OCI-M1 (cell line): ENCODE measurements at regions not wholly inside any gene's neighbourhood (a gene's known extent, or its start where the extent isn't known, plus 50 kb on each side); places are given as distances from the start of the nearest gene placed in this dataset.

ENCODE experiments used
- DNase-seq: peaks from one replicate; lab custom pipeline; 2025; lab: John Stamatoyannopoulos, UW

DNA sequence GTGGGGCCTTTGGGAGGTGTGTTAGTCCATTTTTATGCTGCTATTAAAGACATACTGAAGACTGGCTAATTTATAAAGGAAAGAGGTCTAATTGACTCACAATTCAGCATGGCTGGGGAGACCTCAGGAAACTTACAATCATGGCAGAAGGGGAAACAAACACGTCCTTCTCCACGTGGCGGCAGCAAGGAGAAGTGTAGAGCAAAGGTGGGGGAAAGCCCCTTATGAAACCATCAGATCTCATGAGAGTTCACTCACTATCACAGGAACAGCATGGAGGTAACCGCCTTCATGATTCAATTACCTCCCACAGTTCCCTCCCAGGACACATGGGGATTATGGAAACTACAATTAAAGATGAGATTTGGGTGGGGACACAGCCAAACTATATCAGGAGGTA is 187.1 kb upstream of the OSR1 start:
- DNase-seq, result no peak

DNA sequence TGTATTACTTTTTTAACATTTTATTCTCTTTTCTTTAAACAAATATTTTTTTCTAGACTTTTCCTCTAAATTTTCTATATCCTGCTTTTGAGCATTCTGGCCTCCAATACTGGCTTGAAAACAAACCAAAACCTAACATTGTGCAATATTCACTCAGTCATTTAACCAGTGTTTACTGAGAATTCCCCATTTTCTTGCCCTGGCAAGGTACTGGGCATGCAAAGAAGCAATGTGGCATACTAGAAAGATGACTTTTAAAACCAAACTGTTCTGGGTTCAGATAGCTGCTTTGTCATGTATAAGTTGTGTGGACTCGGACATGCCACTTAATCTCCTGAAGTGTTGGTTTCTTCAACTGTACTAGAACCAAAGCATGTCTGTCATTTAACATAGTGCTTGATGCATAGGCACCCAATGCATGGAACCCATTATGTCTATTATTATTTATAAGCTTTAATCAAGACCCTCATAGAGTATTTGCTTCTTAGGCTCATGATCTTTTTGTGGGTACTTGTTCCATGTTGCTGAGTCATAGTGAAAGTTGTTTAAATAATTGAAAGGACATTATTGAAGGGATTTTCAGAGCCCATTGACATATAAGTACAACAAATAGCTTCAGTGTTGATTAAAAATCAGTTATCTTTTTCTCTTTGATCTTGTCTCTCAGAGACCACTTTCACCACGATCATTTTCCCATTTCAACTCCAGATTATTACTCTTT is 185.4 kb upstream of the OSR1 start:
- no peak for DNase-seq

DNA sequence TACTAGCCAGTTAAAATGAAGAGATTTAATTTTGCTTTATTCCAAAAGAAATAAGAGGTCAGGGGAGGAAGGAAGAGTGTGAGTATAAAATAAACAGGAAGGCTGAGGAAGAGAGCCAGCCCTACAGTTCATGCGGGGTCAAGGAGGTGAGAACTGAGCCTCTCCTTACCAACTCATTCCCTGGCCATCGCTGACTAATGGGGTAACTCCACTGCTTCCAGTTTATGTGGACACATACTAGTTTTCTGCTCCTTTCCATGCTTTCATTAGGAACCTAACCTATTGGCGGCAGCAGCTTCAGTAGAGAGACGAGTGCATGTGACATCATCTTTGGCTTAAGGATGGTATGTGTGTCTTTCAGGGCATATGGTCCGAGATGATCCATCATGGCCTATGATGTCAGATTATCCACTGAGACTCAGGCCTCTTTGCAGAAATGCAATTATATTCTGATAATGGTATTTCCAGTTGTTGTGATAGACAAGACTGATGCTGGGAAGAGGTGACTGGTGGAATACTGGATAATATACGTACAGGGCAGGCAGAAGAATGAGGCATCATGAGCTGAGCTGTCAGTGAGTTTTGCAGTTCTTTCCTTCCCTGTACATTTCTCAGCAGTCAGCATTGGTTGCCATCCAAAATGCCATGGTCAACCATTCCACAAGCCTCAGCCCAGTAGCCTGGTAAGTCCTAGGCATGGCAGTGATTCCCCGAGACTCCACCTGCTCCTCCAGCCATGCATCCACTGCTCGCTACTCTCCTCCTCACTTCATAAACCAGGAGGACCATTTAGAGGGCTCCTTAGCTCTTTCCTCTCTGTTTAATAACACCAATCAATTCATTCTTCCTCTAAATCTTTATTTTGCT is 184.6 kb upstream of the OSR1 start:
- no peak for DNase-seq

DNA sequence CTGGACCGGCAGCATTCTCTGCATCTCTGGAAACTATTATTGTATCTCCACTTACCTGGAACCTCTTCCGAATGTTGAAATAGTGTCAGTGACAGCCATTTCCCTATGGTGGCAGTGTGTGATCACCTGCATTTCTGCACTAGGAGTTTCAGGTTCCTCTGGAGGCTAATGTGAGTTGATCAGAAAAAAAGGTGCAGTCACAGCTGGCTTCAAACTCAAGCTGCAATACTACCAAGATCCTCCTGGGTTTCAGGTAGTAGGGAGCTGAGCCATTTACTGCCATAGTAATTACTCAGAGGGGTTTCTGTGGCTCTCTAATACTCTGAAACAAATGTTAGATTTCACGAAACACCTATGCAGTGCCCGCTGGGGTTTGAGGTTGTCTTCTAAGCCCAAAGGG is 183.5 kb upstream of the OSR1 start:
- DNase-seq, result no peak

DNA sequence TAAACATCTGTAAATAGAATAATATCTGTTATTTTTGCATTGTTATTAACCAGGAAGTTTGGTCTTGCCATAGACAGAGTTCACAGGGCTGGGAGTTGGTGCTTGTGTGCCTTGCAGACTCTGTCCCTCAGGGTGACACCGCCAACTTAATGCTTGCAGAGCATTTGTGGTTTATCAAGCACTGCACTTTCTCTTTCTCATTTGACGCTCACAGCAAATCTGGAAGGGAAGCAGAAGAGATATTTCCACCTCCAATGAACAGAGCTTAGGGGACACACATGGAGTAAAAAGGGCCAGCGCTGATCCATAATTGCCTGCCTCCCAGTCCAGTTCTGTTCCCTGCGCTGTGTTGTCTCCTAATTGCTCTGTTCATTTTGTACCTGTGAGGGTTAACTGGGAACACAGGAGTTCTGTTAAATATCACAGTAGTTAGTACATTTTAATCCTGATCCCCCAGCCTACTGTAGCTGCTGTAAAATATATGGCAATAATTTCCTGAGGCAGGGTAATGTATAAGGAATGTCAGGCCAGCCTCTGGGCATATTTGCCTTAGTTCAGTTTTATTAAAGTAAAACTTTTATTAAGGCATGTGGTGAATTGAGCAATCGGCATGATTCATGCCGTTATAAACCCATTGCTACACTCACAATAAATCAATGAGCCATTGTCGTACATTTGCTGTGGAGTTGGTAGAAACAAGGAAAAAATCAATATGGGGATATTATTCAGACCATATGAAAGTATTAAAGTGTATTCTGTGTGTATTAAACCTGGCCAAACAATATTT is 182.5 kb upstream of the OSR1 start:
- DNase-seq, result peak; percentile 6

DNA sequence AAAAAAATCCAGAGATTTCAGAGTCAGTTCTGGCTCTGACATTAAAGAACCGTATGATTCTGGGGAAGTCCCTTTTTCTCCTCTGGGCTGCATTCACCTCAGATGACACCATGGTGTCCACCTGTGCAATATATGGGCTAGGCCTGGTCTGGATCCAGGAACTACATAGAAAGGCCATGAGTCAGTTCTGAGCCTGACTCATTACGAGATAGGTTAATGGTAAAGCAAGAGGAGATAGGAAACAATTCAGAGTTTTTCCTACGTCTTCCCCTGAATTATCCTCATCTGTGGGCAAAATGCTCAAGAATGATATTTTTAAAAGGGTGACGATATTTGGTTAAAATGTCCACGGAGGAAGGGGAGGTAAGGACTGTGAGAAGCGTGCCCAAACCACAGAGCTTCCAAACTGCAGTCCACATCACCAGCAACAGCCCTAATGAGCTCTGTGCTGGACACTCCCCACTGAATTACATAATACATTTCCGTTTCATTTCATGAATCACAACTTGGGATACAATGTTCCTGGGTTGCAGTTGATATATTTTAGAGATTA is 180.1 kb upstream of the OSR1 start:
- no peak for DNase-seq

DNA sequence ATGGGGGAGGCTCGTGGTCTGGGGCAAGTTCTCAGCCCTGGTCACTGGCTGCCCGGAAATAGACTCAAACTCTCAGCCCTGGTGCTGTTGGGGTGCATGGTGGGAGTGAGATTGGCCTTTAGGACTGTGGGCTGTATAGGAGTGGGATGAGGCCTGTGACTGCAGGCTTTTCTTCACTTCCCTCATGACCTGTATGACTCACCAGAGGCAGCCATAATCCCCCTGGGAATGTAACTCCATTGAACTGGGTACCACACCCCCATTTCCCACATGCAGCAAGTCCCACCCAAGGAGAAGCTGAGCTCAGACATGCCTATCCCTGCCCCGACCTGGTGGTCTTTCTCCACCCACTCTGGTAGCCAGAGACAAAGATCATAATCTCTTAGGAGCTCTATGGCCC is 177.7 kb upstream of the OSR1 start:
- DNase-seq, result no peak

DNA sequence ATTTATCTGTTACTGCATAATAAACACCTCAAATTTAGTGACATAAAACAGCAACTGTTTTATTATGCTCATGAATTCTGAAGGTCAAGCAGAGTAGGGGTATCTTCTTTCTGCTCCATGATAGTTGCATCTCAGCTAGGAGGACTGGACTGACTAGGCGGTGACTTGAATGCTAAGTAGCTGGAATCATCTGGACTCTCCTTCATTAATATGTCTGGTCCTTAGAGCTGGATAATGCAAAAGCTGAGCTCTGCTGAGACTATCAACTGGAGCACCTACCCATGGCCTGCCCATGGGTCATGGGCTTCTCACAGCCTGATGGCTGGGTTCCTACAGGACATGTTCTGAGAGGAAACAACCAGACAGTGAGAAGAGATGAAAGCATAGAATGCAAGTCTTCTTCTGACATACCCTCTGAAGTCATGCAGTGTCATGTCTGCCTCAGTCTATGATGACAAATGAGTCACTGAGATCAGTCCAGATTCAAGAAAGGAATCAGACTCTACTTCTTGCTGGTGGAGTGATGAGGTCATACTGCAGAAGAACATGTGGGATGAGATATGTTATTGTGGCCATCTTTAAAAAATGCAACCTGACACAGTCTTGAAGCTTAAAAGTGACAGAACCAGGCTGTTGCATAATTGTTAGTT is 174.2 kb upstream of the OSR1 start:
- no peak for DNase-seq

DNA sequence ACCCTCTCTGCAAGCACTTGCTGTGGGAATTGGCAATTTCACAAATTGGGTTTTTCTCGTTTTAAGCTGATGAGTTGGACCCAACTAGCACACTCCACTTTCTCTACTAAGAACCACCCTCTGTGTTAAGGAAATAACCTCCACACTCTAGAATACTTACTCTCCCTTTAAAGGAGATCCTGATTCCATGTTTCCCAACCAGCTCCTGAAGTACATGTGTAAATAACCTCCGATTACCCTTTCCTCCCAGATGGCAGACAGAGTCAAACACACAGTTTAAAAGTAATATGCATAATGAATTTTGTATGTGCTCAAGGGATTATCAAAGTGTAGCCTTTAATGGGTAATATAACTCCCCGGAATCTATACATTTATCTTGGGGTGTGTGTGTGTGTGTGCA is 171.3 kb upstream of the OSR1 start:
- no peak for DNase-seq

DNA sequence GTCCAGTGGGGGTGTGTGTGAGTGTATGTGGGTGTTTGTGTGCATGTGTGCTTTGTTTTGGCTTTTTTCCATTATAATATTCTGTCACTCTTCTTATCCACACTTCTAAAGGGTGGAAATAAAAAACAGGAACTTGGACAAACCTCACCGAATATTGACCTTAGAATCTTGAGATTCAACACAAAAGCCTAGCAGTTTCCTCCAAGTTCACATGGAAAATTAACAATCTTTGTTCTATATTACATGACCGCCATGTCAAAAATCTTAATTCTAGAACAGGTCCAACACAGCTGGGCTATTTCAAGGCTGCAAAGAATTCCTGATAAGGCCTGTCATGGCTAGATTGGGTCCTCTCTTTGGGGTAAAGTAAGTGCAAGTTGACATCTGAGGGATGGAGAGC is 169.3 kb upstream of the OSR1 start:
- no peak for DNase-seq

DNA sequence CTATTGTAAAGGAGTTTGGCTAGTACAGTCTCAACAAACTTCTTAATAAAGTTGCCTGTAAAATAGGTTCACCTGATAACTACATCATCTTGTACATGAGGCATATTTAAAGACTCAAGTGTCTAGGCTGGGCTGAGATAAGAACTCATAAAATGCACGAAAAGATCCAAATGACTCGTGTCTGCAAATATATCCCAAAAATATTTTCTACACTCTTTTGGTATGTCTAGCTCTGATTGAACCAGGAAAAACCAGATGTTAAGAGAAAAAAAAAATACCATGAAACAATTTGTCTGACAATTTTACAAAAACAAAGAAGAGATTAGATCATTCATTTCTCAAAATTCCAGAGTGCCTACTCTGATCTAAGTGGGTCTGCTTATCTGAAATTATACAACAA is 166.9 kb upstream of the OSR1 start:
- no peak for DNase-seq

DNA sequence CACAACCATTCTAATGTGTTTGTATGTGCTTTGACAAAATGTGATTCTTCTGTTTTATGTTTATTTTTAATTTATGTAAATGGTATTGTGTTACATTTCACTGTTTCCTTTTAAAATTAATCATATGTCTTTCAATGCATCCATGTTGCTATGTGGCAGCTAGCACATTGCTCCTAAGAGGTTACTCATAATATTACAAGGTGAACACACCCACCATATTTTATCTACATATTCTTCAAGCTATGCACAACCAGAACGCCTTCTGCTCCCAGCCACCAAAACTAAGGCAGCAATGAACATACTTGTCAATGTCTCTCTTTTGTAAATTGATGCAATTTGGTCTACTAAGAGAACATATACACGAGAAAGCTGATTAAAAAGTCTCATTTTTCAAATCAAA is 160.6 kb upstream of the OSR1 start:
- no peak for DNase-seq

DNA sequence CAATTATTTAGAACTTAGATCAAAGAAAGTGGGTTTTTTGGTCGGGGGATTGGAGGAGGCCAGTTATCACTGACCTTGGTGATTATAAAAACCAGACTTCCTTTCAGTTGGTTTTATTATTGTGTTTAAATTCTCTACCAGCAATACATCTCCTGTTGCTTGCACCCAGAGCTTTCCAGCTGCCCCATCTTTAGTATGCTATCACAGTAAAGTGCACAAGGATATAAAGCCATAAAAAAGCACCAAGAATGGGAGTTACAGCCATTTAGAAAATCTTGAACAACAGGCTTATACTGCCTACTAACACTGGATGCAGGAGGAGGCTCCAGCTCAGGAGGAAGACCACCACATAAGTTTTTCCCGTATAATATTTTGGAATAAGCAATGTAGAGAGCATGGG is 148.7 kb upstream of the OSR1 start:
- DNase-seq, result no peak

DNA sequence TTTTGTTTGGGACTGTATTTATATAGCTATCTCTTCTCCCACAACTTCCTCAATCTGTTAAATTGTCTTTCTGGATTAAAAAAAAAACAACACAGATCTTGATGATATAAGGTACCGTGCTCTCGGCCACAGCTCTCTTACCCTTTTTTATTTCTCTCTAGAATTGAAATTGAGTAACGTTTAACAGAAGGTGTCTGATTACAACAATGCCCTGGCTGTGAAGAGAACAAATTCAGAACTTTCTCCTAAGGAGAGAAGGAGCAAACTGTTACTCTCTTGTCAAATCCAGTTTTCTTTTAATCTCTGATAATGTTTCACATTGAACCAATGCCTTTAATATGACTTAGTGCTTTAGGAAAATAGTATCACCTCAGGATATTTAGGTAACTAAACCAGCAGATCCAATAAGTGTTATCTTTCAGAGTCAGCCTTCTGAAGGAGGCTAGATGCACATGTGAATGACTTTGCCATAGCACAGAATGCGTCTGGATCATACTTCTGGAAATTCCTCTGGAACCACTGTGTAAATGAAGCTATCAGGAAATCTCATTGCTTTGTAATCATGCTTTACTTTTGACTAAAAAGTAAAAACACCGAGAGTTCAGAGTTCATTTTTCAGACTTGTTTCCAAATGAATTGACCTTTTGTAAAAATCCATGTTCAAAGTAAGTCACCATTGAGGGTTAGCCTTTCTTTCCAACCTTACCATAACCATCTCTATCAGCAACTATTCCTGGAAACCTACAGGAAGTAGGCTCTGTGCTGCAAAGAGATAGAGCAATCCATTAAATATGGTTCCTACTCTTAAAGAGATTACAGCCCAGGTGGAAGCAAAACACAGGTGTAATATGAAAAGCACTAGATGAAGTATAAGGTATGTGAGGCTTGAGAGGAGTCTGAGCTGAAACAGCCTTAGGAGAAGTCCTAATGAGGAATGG is 147.0 kb upstream of the OSR1 start:
- peak; percentile 13 for DNase-seq

DNA sequence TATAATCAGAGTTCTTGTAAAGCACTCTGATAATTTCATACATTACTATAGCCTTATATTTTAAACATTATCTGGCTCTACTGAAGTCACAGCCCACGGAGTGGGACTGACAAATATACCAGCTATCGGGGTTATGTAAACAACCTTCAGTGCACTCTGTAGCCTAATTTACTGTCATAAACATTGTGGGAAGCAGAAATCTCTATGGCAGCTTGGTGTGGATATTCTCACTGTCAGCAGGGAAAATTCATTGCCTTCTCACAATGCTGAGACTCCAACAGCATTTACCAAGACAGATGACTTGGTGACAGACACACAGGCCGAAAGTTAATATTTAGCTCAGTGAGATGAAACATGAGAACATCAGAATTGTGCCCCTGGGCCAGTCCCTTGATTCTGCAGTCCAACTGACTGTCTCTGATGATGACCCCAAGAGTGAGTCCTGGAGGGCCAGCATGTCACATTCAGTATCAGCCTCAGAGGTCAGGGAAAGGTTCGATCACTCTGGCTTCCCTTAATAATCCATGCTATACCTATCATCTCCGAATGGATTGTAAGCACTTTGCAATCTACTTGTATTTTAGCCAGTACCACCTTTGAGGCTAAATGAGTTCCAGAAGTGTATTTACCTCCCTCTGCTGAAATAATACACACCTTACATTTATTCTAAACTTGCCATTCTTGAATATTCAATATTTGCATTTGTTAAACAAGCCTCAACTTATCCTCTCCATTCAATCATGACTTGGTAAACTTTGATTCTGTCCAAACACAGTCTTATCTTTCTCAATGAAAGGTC is 146.2 kb upstream of the OSR1 start:
- no peak for DNase-seq

DNA sequence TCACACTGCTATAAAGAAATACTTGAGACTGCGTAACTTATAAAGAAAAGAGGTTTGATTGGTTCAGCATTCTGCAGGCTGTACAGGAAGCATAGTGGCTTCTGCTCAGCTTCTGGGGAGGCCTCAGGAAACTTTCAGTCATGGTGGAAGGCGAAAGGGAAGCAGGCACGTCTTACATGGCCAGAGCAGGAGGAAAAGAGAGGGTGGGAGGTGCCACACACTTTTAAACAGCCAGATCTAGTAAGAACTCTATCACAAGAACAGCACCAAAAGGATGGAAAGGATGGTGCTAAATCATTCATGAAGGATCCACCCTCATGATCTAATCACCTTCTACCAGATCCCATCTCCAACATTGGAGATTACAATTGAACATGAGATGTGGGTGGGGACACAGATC is 145.5 kb upstream of the OSR1 start:
- DNase-seq, result no peak

DNA sequence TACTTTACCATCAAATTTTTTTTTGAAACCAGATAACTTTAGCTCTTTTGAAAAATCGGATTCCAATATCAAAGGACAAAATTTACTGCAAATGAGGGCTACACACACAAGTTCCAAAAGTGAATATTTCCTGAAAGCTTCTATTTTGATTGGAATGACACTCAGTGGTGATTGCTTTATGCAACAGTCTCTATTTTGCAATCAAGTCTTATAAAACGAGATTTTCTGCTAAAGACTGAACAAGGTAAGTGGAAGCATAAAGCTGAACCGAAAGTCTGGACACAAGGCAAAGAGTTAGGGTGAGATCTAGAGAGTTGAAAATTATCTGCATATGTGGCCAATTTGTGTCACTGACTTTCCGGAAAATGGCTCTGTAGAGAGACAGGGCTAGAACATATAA is 145.0 kb upstream of the OSR1 start:
- no peak for DNase-seq

DNA sequence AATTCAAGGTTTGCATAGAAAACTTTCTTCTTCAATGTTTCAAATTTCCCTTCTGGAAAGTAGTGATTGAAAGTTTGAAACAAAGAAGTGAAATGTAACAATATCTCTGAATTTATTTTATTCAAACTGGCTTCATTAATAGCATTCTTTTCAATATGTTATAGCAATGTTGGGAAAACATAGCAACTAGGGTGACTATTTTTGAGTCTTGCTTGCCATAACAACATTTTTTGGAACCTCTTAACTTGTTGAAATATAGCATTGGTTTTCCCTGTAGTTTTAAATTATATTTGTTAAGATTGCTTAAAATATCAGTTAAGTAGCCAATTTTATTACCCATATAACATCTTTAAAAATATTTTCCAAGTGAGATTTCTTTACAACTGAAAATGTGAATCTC is 141.7 kb upstream of the OSR1 start:
- DNase-seq, result no peak

DNA sequence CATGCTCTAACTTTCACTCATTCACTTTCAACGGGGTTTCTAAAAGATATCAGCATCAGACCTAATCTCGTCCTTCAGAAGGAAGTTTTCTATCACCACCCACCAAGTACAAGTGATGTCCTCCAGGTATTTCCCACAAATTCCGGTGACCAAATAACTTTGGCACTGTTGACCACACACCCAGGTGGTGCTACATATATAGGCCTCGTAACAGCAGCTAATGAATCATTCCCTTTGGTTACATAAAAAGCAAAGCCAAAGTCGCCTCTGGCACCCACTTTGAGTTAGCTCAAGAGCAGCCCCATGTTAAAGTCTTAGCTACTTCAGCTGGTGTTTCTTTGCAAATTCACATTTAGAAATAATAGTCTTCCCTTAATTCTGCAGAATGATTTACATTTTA is 138.2 kb upstream of the OSR1 start:
- DNase-seq, result no peak

DNA sequence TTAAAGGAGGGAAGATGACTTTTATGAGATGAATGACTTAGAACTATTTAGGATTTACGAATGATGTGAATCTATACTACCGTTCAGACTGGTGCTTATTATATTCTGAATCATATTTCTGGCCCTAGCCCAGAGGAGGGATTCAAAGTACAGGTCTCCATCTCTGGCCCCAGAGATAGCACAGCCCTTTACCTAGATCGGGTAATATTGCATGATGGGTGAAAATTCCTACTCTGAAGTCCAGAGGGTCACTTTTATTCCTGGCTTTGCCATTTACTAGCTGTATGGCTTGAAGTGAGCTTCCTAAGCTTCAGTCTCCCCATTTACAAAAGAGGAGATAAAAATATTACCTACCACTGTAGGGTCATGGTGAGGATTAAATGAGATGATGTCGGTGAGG is 135.8 kb upstream of the OSR1 start:
- no peak for DNase-seq
